ENCODE measurements at regions not wholly inside any gene's neighbourhood (a gene's known extent, or its start where the extent isn't known, plus 50 kb on each side); places are given as distances from the start of the nearest gene placed in this dataset.
A peak's percentile ranks its signal among the peaks of the same experiment; 100 is the strongest.

DNA sequence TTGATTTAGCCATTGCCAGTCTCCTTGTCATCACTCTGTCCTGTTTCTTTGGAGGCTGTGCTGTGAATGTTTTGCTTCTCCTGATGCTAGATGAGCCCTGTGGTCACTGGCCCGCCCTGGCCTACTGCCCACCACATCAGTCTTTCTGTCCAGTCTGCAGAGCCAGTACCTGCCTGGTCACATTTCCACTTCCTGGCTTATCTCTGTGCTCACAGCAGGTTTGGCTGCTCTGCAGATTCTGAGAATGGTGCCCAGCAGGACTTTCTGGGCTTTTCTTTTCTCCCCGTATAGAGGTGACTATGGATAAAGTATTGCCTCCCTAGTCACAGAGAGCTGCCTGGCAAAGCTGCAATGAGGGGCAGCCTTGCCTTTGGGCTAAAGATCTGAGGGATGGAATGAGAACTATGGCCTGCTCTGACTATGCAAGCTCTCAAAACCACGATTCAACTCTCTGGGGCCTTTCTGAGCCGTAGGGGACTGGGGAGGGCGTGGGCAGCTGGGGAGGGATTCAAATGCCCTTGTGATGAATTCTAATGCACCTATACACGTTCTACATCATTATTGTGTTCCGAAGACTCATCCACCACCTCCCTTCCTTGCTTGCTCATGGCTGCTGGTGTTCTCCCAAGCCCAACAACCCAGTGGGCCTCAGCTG, 410.4 kb upstream of the NPVF start:
- DNase-seq = no peak

DNA sequence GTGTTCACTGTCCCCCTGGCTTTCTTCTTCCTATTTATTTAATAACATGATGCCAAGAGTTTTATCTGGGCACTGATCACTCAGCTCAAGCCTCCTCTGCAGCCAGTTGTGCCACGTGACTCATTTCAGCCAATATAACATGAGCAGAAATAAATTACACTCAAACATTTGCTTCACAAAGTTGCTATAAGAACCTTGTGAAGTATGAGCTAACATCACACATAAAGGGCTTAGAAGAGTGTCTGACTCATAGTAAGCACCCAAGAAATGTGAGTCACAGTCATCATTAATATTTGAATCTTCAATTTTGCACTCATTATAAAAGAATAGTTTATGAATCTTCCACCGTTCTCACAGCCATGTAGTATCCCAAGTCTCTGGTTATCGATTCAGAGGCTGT, 414.6 kb upstream of the NPVF start:
- DNase-seq = no peak

DNA sequence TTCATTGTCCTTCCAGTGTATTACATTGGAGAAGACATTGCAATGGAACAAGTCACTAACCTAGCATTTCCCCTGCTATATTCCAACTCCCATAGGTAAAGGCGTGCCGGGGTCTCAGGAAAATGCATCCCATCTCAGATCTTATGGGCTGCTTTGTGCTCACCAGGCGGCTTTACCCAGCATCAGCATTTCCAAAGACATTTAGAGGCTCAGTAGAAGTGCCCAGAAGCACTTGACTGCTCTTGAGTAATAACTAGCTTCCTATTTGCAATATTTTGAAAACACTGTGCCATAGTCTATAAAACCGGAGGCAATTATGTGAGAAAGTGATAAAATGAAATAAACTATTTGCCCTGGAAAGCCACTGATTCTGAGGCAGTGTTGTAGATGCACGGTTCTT, 415.0 kb upstream of the NPVF start:
- no peak for DNase-seq

DNA sequence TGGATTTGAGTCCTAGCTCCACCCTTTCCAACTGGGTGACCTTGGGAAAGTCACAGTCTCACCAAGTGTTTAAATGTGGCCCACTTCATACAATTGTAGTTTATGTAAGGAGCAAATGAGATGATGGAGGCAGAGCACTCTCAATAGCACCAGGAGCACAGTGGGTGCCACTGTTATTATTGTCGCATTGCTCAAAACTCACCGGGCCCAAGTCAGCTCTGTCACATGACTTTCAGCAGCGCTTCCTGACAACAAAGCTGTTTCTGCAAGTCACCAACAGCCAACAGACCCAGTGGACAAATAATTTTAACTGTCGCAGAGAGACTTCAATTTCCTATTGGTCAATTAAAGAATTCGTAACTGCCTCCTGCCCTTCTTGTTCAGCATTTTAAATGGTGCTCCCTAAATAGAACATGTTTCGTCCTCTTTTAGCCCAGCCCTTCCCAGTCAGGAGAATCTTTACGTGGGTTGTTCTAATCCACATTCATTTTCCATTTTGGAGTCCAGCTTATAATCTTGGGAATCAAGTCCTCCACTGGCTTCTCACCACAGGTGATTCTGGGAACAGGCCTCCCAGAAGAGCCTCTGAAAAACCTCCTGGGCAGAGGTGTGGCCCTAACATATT, 415.6 kb upstream of the NPVF start:
- no peak for DNase-seq

DNA sequence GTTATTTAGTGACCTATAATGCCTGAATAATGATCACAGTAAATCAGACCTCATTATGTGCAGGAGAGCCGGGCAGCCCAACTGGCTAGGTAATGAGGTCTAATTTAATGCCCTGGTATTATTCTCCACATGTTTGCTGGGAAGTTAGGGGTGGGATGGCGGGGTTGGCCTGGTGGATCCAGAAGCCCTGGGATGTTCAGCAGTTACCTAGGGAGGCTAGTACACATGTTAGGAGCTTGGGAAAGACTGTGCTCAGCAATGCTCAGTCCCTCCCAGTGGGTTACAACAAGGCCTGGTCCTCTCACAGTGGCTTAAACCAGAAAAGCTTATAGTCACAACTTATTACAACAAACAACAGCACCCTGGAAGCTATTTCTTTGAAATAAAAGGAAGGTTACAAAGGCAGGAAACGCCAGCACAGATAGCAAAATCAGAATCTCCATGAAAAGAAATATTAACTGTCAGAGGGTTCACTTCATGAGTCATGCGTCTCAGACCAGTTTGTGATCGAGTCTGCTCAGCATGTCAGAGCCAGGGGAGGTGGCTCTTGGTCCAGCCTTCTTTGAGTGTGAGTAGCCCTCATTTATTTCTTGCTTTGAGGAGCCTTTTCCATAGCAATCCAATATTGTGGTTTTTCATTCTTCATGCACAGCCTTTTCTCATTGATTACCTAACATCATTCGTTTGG, 418.6 kb upstream of the NPVF start:
- DNase-seq = no peak

DNA sequence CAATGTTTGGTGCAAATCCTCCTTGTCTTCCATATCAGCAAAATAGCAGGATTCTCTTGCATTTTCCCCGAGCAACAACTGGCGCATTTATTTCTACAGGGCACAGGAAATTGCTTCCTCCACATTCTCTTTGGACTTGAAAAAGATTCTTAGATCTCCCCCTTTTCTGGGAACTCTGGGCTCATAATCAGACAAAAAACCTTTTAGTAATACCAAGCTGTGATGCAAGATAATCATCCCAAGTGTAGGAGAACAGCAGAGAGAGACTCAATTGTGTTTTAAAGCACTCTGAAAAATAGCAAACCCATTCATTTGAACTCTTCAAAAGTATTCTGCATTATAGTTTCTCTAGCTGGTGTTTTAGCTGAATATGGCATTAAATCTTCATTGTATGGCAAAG, 419.6 kb upstream of the NPVF start:
- no peak for DNase-seq

DNA sequence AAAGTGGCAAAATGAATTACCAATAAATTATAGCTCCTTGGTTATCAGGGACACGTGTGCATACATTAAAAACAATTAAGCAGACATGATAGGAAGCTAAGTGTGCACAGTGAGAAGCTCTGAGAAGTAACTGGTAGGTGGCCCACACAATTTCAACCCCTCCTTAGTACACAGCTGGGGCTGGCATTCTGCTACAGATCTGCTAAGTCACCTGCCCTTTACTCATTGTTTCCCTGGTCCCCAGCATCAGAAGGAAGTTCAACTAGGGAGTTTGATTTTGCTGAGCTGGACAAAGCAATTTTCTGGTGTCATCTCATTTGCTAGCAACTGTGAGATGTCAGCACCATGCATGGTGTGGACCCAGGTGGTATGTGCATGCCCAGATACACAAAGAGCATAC, 424.1 kb upstream of the NPVF start:
- DNase-seq = no peak

DNA sequence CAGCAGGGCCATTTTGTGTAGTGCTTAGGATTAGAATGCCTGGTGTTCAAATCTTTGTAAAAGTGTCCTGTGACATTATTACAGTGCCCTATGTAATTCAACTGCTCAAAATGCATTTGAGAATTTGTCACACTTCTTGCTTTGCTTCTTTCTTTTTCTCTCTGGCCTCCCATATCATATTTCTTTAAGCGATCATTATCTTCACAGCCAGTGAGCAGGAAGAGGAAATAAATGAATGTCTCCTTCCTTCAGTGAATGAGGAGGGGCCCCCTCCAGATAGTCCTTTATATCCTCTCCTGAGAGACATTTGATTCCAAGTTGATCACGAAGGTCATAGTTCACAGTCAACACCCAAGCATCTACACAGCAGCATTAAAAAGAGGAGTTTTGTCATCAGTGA, 425.1 kb upstream of the NPVF start:
- no peak for DNase-seq

DNA sequence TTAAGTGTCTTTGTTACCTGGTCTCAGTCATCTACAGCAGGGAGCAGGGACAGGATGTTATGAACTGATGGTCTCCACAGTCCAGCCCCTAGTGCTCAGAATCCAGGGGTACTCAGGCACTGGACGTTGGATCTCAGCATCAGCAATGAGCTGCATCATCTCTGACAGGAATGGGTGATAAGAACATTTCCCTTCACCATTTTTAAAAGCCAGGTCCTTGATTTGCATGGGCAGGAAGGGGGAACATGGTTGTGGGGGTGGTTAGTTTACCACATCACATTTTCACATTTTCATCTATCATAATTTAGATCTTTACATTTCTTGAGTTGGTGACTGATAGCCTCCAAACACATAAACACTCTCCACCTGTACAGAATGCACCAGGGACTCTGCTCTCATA, 427.8 kb upstream of the NPVF start:
- no peak for DNase-seq

DNA sequence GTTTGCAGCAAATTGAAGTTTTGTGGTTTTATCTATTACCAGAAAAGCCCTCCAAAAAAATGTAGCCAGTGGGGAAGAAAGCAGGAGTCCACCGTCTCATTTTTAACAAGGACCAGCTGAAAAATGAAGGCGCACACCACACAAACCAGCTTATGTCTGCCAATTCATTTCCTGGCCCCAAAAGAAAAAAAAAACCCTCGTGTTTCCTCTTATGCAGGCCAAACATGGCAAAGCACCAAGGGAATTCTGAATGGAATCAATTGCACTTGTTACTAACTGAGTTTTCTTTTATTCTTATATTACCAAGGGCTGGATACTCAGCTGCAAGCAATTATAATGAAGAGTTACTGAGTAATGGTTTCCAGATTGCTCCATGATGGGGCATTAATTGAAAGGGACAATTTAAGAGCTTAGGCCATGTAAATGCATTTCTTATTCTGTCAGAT, 428.3 kb upstream of the NPVF start:
- DNase-seq = no peak

DNA sequence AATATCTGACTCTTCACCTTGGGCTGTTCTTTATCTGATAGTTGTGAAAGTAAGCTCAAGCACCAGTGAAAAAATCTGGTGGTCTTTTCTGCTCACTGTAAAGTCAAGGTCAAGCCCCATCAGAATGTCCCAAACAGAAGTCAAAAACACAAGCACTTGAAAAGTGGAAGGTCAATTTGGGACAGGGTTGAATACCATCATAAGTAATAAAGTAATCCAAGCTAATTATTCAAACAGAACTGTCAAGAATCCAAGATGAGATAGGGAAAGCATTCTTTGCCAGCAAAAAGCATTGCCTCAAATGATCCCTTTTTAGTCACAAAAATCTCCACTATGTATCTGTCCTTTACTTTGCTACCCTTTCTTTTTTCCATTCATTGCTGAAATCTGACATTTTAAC, 430.1 kb upstream of the NPVF start:
- no peak for DNase-seq

DNA sequence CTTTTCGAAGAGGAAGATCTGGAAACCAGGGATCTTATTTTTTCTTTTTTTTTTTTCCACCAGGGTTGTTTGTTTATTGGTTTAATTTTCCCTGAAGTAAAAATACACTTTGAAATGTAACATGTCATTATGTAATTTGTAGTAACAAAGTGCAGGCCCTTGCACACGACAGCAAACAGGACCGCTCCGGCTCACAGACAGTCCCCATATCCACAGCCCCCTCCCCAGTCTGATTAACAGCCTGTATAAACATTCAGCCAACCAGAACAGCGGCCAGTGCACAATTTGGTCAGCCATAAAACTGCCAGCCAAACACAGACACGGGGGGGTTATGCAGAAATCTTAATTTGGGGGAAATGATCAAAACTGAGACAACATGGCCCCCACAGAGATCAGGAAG, 431.6 kb upstream of the NPVF start:
- DNase-seq = no peak

DNA sequence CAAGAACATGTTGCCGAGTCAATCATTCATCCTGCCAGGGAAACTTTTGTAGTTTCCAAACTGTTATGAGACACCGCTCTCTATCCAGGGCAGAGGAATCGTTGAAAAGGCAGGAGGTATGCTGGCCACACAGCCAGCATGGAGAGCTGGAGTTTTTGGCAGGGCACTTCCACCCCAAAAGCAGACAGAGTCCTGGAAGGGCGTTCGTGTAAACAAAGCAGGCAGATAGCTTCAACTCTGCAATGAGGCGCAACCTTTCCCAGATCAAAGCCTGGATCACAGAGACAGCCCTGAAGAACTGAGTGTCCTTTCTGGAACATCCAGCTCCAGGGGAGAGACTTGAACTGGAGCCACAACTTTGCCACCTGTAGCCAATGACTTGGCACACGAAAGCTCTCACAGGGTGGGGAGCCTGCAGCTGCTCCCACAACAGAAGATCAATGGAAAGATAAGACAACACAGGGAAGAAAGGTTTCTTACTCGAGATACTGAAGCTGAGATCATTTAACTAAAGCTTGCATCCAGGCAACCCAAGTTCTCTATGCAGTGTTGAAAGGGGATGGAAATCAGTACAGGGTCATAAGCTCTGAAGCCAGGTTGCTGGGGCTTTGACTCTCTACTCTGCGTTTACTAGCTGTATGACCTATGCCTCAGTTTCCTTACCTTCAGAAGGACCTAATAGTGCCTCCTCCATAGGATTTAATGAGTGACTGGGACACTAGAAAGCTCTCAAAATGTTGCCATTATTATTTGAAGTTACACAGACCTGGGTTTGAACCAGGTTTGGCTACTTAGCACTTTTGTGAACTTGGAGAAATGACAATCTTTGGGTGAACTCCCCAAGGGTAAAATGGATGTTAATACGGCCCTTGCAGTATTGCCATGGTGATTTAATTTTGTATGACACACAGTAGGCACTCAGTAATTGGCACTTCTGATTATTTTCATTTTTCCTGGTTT, 434.8 kb upstream of the NPVF start:
- DNase-seq = no peak

DNA sequence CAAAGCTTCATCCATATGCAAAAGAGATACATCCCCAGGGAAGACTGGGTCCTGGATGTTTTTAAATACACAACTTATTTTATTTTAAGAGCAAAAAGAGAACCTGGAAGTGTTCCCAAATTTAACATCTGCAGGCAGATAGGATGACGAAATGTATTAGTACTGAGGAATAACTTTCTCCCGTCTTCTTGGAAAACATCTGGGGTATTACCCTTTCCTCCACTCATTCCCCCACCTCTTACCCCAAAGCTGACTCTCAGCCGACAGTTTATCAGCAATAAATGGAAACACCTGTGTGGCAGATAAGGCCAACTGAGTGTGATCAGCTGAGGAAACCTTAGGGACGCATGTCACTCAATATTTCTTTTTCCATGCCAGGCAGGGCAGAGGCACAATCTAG, 435.6 kb upstream of the NPVF start:
- DNase-seq = no peak

DNA sequence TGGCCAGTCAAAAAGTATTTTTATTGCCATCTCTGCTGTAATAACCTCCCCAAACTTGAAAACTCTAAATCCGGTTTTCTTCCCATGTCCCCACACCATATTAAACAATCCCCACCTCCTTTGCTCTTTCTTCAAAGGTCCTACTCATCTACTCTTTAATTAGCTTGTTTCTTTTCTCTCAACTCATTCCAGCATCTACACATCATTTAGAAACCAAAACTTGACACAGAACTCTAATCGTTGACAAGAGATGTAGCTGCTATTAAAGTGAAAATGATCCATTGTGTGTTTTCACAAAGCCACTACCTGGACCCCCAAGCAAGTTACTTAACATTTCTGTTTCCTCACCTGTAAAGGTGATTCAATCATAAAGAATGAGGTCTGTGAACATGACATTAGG, 436.3 kb upstream of the NPVF start:
- no peak for DNase-seq

DNA sequence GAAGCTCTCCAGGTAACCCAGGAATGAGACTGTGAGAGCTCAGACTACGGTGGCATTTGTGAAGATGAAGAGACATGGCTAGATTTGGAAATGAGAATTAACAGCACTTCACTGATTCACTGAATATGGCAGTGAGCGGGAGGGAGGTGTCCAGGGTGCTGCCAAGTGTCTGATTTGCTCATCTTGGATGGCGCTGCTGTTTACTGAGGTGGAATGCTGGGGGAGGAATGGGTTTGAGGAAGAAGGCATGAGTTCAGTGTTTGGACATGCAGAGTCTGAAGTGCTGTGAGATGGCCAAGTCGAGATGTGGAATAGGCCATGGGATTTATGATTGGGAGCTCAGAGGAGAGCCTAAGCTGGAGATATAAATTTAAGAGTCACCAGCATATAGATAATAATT, 437.1 kb upstream of the NPVF start:
- DNase-seq = no peak

DNA sequence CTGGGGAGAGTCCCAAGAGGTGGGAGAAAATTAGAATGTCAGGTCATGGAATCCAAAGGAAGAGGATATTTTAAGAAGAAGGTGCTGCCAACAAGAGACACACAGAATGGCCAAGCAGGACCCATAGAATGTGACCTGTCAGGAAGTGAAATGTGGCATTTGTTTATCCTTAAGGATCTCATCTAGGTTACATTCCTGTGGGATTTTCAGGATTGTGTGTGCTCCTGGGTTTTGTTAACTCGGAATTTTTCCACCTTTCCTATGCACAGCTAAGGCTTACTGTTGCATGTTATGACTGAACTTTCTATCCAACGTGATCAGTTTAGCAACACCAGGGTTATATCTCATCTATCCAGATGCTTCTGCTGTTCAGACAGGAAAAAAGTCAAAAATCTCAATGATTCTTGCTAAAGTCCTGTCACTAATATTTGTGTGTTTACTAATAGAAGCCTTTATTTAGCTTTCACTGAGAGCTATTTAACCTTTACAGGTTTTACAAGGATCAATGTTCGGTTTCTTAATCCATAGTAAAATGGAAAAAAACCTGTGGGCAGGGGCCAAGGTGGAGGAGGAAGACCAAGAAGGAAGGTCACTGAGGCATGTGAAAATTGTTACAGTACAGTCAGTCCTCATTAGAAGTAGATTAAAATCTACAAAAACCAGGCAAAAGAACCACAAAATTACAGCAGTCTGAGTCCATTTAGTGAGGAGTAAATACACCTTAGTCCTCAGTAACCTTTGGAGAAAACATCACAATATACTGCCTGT, 437.8 kb upstream of the NPVF start:
- no peak for DNase-seq

DNA sequence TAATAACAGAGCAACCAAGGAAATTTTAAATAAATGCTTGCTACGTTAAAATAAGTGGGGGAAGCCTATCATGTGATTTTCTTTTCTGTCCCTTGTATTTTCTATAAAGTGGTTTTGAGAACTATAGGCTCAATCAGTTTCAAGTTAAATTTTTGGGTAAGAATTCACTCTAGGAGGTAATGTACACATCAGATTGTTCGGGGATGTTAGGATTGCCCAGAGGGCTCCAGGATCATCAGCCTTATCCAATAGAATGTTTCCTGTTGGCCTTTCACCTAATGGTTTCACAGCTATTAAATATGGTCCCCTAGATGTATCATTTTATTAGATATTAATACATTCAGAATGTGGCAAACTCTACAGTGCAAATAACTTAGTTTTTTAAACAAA, 438.4 kb upstream of the NPVF start:
- DNase-seq = no peak

DNA sequence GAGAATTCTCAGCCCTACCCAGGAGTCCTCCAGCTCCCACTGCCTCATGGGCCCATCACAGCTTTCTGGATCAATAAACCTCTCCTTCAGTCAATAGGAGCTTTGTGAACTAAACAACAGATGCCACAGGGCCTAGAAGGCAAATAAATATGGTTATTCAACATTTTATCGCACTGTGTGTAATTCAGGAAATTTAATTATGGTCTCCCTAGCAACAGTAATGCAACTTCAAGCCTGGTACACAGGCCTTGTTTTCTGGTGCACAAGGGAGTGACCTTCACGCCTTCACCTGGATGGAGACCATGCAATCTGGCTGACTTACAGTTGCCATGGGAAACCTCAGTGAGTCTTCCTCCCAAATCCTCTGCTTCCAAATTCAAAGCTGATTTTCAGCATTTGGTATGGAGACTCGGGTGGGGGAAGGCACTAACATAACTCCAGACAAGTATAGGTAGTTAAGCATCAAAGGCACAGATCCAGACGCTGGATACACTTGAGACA, 441.0 kb upstream of the NPVF start:
- peak; percentile 50 for DNase-seq

DNA sequence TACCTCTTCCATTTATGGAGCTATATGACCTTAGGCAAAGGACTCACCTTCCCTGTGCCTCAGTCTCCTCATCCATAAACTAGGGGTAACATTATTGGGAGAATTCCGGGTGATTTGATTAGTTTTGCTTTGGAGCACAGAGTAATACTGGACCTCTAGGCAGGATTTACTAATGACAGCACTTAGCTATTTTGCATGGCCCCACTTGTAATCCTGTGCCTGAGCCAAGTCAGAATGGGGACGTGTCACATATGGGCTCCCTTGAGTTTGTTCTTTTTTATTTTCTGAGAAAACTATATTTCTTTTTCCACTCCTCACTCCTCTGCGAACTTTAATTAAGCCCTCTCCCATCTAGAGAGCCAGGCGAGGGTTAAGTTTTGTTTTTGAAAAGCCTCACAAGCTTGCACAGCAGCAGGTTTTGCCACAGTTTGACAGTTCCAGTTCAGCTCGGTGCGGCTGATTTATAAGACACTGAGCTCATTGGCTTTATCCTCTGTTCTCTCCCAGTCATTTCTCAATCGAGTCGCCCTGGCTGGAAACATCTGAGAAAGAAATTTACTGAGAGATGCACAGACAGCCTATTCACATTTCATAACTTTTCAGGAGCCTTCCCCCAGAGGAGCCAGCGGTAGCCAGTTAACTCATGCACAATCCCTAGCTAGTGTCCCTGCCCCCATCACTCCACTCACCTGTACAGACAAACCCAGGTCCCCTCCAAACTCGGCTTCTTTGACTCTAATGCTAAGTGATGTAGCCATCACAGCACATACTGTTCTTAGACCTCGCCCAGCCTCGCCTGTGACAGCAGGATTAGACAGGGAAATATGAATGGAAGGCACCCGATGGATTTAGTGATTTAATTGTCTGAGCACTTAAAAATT, 441.9 kb upstream of the NPVF start:
- no peak for DNase-seq

DNA sequence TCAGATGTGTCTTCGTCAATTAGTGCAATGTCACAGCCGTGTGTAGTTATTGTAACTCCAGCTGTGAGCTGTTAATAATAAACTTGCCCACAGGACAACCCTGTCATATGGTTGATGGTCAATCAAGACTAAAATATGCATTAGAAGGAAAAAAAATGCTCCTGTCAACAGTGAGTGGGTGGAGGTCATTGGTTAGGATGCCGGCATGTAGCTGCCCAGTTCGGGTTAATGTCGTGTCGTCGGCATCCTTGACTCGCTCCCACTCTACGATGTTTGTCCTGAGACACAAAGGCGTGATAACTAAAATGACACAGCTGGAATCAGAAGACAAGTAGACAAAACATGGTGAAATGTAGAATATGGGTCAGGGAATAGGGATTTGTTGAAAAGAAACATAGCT, 442.8 kb upstream of the NPVF start:
- no peak for DNase-seq

All from NCI-H748 treated with DMSO at 0.1 percent for 48 hours (cell line).